ENCODE measurements at regions not wholly inside any gene's neighbourhood (a gene's known extent, or its start where the extent isn't known, plus 50 kb on each side); places are given as distances from the start of the nearest gene placed in this dataset.

- Histone ChIP-seq H3K27ac (ENCODE audit: low read depth, low read length) (no peak overlapping the region), H3K18ac (ENCODE audit: extremely low read depth, low read length) (no peak overlapping the region), H3K14ac (ENCODE audit: insufficient read length) (no peak overlapping the region), H3K9me3 (ENCODE audit: insufficient read depth in 2 of 2, low read depth in 1 of 2, low read length in 1 of 2) (no peaks in the 10 kb centered on the region), H2BK15ac (ENCODE audit: low read length) (no peak overlapping the region), H4K20me1 (replicated peaks in 1 of 2; ENCODE audit: control insufficient read depth in 1 of 2, insufficient read depth in 2 of 2, low read length in 2 of 2) (no peaks in the 10 kb centered on the region), H3K27me3 (replicated peaks in 1 of 4; ENCODE audit: control insufficient read depth in 3 of 4, extremely low read depth in 1 of 4, insufficient read depth in 3 of 4, low read length in 3 of 4) (no peaks in the 10 kb centered on the region), H3K79me2 (ENCODE audit: control insufficient read depth in 1 of 2, insufficient read depth in 2 of 2, low read length in 2 of 2) (no peaks in the 10 kb centered on the region), H3K23ac (ENCODE audit: insufficient read length) (no peak overlapping the region), H3K4me1 (replicated peaks in 1 of 4; ENCODE audit: control insufficient read depth in 3 of 4, insufficient read depth in 4 of 4, low read length in 3 of 4) (peaks cover 0 to 10% (median 2%) of the 10 kb centered on the region in 4 experiments; a peak in 2 of 7 replicates), H2BK120ac (replicated peaks; ENCODE audit: low read depth, low read length) (no peak overlapping the region), H2AFZ (ENCODE audit: low read length) (0 out of 2 replicates have a peak overlapping the region, but pooled peaks have one; percentile 67), H3K36me3 (ENCODE audit: control insufficient read depth in 2 of 4, insufficient read depth in 4 of 4, low read length in 3 of 4) (no peaks in the 10 kb centered on the region), H4K8ac (ENCODE audit: extremely low read depth, insufficient read depth, low read length) (no peak overlapping the region), H4K91ac (replicated peaks; ENCODE audit: insufficient read length, low read length) (no peak overlapping the region), H2BK20ac (ENCODE audit: low read length) (no peak overlapping the region), H2BK12ac (ENCODE audit: low read depth, low read length) (no peak overlapping the region), H3K4ac (replicated peaks; ENCODE audit: insufficient read length, low read depth, low read length) (no peak overlapping the region), H3K56ac (replicated peaks; ENCODE audit: insufficient read length, low read depth, low read length) (no peak overlapping the region), H2AK5ac (ENCODE audit: low read depth, low read length) (no peak overlapping the region), H4K5ac (ENCODE audit: insufficient read length, low read depth, low read length) (no peak overlapping the region), H3K9ac (replicated peaks in 1 of 4; ENCODE audit: extremely low read depth in 1 of 4, low read depth in 3 of 4, low read length in 3 of 4) (no peak overlapping the region), H3K23me2 (ENCODE audit: low read depth, low read length) (no peaks in the 10 kb centered on the region), H3K79me1 (ENCODE audit: low read depth, low read length) (no peaks in the 10 kb centered on the region), H3K4me2 (ENCODE audit: insufficient read depth in 1 of 2, low read depth in 2 of 2, low read length in 2 of 2) (no peak overlapping the region), H3K4me3 (ENCODE audit: extremely low read depth in 1 of 4, insufficient read depth in 2 of 4, low read depth in 3 of 4, low read length in 4 of 4) (no peak overlapping the region), H2BK5ac (ENCODE audit: low read depth, low read length) (no peak overlapping the region)
- no peak for TF ChIP-seq FOSL1 (IDR thresholded peaks at IDR 0.05; ENCODE audit: insufficient read depth, low read depth, low read length)
- TF ChIP-seq KDM4A (IDR thresholded peaks at IDR 0.05; ENCODE audit: low read depth, low read length, severe bottlenecking), result no peak
- TF ChIP-seq, protein P1, sequence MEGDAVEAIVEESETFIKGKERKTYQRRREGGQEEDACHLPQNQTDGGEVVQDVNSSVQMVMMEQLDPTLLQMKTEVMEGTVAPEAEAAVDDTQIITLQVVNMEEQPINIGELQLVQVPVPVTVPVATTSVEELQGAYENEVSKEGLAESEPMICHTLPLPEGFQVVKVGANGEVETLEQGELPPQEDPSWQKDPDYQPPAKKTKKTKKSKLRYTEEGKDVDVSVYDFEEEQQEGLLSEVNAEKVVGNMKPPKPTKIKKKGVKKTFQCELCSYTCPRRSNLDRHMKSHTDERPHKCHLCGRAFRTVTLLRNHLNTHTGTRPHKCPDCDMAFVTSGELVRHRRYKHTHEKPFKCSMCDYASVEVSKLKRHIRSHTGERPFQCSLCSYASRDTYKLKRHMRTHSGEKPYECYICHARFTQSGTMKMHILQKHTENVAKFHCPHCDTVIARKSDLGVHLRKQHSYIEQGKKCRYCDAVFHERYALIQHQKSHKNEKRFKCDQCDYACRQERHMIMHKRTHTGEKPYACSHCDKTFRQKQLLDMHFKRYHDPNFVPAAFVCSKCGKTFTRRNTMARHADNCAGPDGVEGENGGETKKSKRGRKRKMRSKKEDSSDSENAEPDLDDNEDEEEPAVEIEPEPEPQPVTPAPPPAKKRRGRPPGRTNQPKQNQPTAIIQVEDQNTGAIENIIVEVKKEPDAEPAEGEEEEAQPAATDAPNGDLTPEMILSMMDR (IDR thresholded peaks at IDR 0.05; ENCODE audit: control extremely low read depth in 1 of 3, insufficient read depth in 1 of 3, low read depth in 1 of 3, low read length in 3 of 3), result peak in 1 of 3 experiments; percentile 19; a peak in 1 of 4 replicates
- FAIRE-seq (no peak), DNase-seq (ENCODE audit: low read depth in 1 of 2, low spot score in 2 of 2) (no peak)
- POLR2A ChIA-PET (ENCODE audit: partially characterized antibody), result no interaction called here
- CTCF ChIA-PET (ENCODE audit: partially characterized antibody), result no interaction called here
- 92% methylated on average over 3 of the region's 3 CpGs; no CpG with 5 or more reads in 1 of the 2 experiments for WGBS, 2 experiments (ENCODE audit: extremely low coverage in 1 of 2, insufficient coverage in 1 of 2, insufficient read length in 1 of 2, insufficient replicate concordance in 2 of 2, low coverage in 1 of 2, low lambda C conversion rate in 2 of 2, missing lambda C conversion rate in 1 of 2)
These were observed 82.8 kb upstream of the PARP8 start for GRCh38 chr5:50583621-50584020.
